Mesothelial cell of epicardium (in vitro differentiated cells): ENCODE measurements at regions not wholly inside any gene's neighbourhood (a gene's known extent, or its start where the extent isn't known, plus 50 kb on each side); places are given as distances from the start of the nearest gene placed in this dataset.

Experiments used
- DNase-seq, 2 experiments: peaks; one replicate each; pipeline ENCODE4 v3.0.0; 2021; ENCODE audit warnings: low spot score in 2 of 2; ENCODE audit not compliant: unreplicated experiment in 2 of 2
- H3K27ac Mint-ChIP-seq: 2 replicates; pipeline ENCODE4 v1.8.0; 2021; ENCODE audit warnings: mixed read lengths
- H3K27me3 Mint-ChIP-seq: 2 replicates; pipeline ENCODE4 v1.8.0; 2021; ENCODE audit warnings: low read depth, mixed read lengths
- H3K36me3 Mint-ChIP-seq: 2 replicates; pipeline ENCODE4 v1.8.0; 2021; ENCODE audit warnings: mixed read lengths
- H3K4me1 Mint-ChIP-seq: 2 replicates; pipeline ENCODE4 v1.8.0; 2021; ENCODE audit warnings: mixed read lengths
- H3K4me3 Mint-ChIP-seq: 2 replicates; pipeline ENCODE4 v1.8.0; 2021; ENCODE audit warnings: mild to moderate bottlenecking, moderate library complexity, mixed read lengths
- H3K9me3 Mint-ChIP-seq: 2 replicates; pipeline ENCODE4 v1.8.0; 2021; ENCODE audit warnings: mixed read lengths
- TF ChIP-seq, protein P1 (sequence below): fragments of 200-600 bp; sonication (generic); IDR thresholded peaks from one replicate; pipeline ENCODE4 v1.5.0; 2021; ENCODE audit warnings: antibody characterized with exemption; ENCODE audit not compliant: unreplicated experiment

DNA sequence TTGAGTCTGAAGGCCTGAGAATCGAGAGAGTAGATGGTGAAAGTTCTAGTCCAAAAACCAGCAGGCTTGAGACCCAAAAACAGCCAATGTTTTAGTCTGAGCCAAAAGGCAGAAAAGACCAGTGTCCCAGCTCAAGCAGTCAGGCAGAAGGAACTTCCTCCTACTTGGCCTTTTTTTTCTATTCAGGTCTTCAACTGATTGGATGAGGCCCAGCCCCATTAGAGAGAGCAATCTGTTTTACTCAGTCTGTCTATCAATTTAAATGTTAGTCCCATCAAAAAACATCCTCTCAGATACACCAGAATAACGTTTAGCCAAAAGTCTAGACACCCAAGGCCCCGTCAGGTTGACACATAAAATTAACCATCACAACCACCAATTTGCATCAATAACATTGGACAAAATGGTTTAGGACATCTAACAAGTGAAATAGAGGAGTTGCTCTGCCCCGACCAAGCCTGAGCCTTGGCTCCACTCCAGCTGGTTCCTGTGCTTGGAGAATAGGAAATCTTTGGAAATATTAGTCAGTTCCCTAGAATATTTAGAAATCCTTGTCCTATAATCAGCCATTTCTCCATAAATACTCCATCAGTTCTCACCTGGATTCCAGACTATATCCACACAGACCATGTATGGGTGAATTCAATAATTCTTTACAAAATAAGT lies 51.4 kb upstream of the LIPC start:
- no peaks in the 10 kb centered on the region for H3K36me3 Mint-ChIP-seq
- H3K4me1 Mint-ChIP-seq: peaks cover 26% of the 10 kb centered on the region
- H3K27ac Mint-ChIP-seq: no peak overlapping the region
- H3K9me3 Mint-ChIP-seq: peaks cover 13% of the 10 kb centered on the region
- H3K4me3 Mint-ChIP-seq: no peak overlapping the region
- no peaks in the 10 kb centered on the region for H3K27me3 Mint-ChIP-seq
- DNase-seq: no peak
- TF ChIP-seq, protein P1, sequence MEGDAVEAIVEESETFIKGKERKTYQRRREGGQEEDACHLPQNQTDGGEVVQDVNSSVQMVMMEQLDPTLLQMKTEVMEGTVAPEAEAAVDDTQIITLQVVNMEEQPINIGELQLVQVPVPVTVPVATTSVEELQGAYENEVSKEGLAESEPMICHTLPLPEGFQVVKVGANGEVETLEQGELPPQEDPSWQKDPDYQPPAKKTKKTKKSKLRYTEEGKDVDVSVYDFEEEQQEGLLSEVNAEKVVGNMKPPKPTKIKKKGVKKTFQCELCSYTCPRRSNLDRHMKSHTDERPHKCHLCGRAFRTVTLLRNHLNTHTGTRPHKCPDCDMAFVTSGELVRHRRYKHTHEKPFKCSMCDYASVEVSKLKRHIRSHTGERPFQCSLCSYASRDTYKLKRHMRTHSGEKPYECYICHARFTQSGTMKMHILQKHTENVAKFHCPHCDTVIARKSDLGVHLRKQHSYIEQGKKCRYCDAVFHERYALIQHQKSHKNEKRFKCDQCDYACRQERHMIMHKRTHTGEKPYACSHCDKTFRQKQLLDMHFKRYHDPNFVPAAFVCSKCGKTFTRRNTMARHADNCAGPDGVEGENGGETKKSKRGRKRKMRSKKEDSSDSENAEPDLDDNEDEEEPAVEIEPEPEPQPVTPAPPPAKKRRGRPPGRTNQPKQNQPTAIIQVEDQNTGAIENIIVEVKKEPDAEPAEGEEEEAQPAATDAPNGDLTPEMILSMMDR: no peak

DNA sequence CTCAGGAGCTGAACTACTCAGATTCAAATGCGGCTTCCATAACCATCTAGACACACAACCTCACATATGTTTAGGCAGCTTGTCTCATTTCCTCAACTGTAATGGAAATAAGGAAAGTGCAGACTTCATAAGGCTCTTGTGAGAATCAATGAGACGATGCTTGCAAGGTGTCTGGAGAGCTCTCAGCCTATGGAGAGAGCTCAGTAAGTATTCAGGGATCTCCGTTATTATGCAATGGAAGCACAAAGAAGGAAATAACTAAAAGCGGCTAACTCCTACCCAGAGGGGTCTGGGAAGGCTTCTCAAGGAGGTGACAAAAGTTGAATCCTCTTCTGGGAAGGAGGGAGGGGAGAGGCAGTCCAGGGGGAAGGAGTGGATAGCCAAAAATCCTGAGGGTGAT lies 50.1 kb upstream of the LIPC start:
- TF ChIP-seq, protein P1: no peak
- H3K27me3 Mint-ChIP-seq: no peaks in the 10 kb centered on the region
- no peak overlapping the region for H3K4me3 Mint-ChIP-seq
- H3K27ac Mint-ChIP-seq: peak overlapping the region; percentile 13
- no peaks in the 10 kb centered on the region for H3K36me3 Mint-ChIP-seq
- H3K4me1 Mint-ChIP-seq: peaks cover 22% of the 10 kb centered on the region
- no peak for DNase-seq
- H3K9me3 Mint-ChIP-seq: peaks cover 9% of the 10 kb centered on the region
